B cell (primary cell): ENCODE measurements at regions not wholly inside any gene's neighbourhood (a gene's known extent, or its start where the extent isn't known, plus 50 kb on each side); places are given as distances from the start of the nearest gene placed in this dataset.
"Not testable (repeated sequence)": the region's sequence is repeated elsewhere in the genome, so short reads cannot be mapped to it uniquely, and the experiment has no call there.

ENCODE experiments used
- ATAC-seq: fragments of 200-7000 bp; cut with Tn5 transposase; one replicate; pipeline ENCODE4 v1.10.0; 2021; ENCODE audit warnings: low read depth, mild to moderate bottlenecking, moderate number of reproducible peaks, moderate library complexity
- CTCF ChIA-PET: fragments of 350-600 bp; sonication (Branson Sonifier 250); formaldehyde crosslinking; loops from one replicate; lab custom pipeline; 2021; ENCODE audit warnings: antibody characterized with exemption, inconsistent platforms; lab: Charles Lee
- POLR2A ChIA-PET: fragments of 350-600 bp; sonication (Branson Sonifier 250); formaldehyde crosslinking; loops from one replicate; lab custom pipeline; 2021; ENCODE audit warnings: antibody characterized with exemption; lab: Charles Lee
- DNase-seq: peaks from one replicate; pipeline ENCODE4 v3.0.0; 2013
- H2AFZ ChIP-seq: 2 replicates; pipeline ENCODE4 v1.6.1; 2012; ENCODE audit warnings: mild to moderate bottlenecking, low read depth, low read length; ENCODE audit not compliant: insufficient read depth, poor library complexity, severe bottlenecking
- H3K27ac ChIP-seq, 2 donors: 1 replicate in 1 of 2; 2 replicates in 1 of 2; pipeline ENCODE4 v1.5.1; 2012 to 2013; ENCODE audit warnings: low read length in 2 of 2, mild to moderate bottlenecking in 2 of 2, moderate library complexity in 1 of 2
- H3K27me3 ChIP-seq, 4 experiments: fragments of 200-600 bp in 1 of 4; sonication (generic) in 1 of 4; replicated peaks in 1 of 4; 1 replicate in 2 of 4; 2 replicates in 2 of 4; pipeline versions ENCODE4 v1.6.1 to v1.7.0; 2013 to 2016; ENCODE audit warnings: low read length in 3 of 4, mild to moderate bottlenecking in 2 of 4, mixed read lengths in 1 of 4, moderate library complexity in 1 of 4; ENCODE audit not compliant: insufficient read depth in 4 of 4, control insufficient read depth in 3 of 4; ENCODE audit errors: control extremely low read depth in 1 of 4
- H3K36me3 ChIP-seq, 2 experiments: replicated peaks in 1 of 2; 1 replicate in 1 of 2; 2 replicates in 1 of 2; pipeline versions ENCODE4 v1.6.1 to v1.7.1; 2013; ENCODE audit warnings: low read length in 1 of 2; ENCODE audit not compliant: insufficient read depth in 2 of 2, control insufficient read depth in 1 of 2; ENCODE audit errors: control extremely low read depth in 1 of 2, extremely low read depth in 1 of 2
- H3K4me1 ChIP-seq, 2 donors: fragments of 200-600 bp in 1 of 2; sonication (generic) in 1 of 2; 1 replicate in 1 of 2; 2 replicates in 1 of 2; pipeline versions ENCODE4 v1.5.1 to v1.6.1; 2013 to 2017; ENCODE audit warnings: low read length in 2 of 2; ENCODE audit not compliant: control insufficient read depth in 2 of 2, insufficient read depth in 2 of 2
- H3K4me2 ChIP-seq: replicated peaks from 2 replicates; pipeline ENCODE3; 2012; ENCODE audit warnings: mild to moderate bottlenecking, low read depth, low read length; ENCODE audit not compliant: poor library complexity, severe bottlenecking
- H3K4me3 ChIP-seq, 5 experiments: fragments of 200-600 bp in 1 of 5; sonication (generic) in 1 of 5; 1 replicate in 3 of 5; 2 replicates in 2 of 5; pipeline versions ENCODE4 v1.5.1 to v1.7.0; 2011 to 2016; ENCODE audit warnings: low read length in 4 of 5, mild to moderate bottlenecking in 4 of 5, low read depth in 2 of 5, control low read depth in 1 of 5, moderate library complexity in 1 of 5; ENCODE audit not compliant: insufficient read depth in 1 of 5; ENCODE audit errors: control extremely low read depth in 1 of 5, extremely low read depth in 1 of 5
- H3K79me2 ChIP-seq: fragments of 200-600 bp; sonication (generic); one replicate; pipeline ENCODE4 v1.6.0; 2016; ENCODE audit warnings: low read length; ENCODE audit not compliant: control insufficient read depth, insufficient read depth
- H3K9ac ChIP-seq: fragments of 200-600 bp; sonication (generic); 2 replicates; pipeline ENCODE4 v1.6.1; 2017; ENCODE audit warnings: mild to moderate bottlenecking, low read length, moderate library complexity
- H3K9me3 ChIP-seq, 3 donors: one replicate each; pipeline versions ENCODE4 v1.6.1 to v1.7.1; 2013; ENCODE audit warnings: low read length in 2 of 3; ENCODE audit not compliant: control insufficient read depth in 2 of 3, insufficient read depth in 1 of 3; ENCODE audit errors: control extremely low read depth in 1 of 3
- H4K20me1 ChIP-seq: 2 replicates; pipeline ENCODE4 v1.6.0; 2012; ENCODE audit warnings: mild to moderate bottlenecking, low read length; ENCODE audit not compliant: insufficient read depth, control insufficient read depth, poor library complexity, severe bottlenecking
- H3K27ac Mint-ChIP-seq: one replicate; pipeline ENCODE4 v1.8.0; 2021; ENCODE audit warnings: mixed read lengths
- H3K27me3 Mint-ChIP-seq: one replicate; pipeline ENCODE4 v1.8.0; 2021; ENCODE audit warnings: mixed read lengths
- H3K4me1 Mint-ChIP-seq: one replicate; pipeline ENCODE4 v1.8.0; 2021; ENCODE audit warnings: mixed read lengths
- H3K4me3 Mint-ChIP-seq: one replicate; pipeline ENCODE4 v1.8.0; 2021; ENCODE audit warnings: mixed read lengths
- H3K9me3 Mint-ChIP-seq: one replicate; pipeline ENCODE4 v1.8.0; 2022; ENCODE audit warnings: mixed read lengths; ENCODE audit not compliant: insufficient read depth
- CTCF ChIP-seq: fragments of 200-600 bp; IDR thresholded peaks from one replicate; pipeline ENCODE4 v1.8.0; 2022; ENCODE audit warnings: antibody characterized with exemption, mild to moderate bottlenecking
- EZH2 ChIP-seq: IDR thresholded peaks from 2 replicates; pipeline ENCODE4 v1.6.1; 2012; ENCODE audit warnings: borderline replicate concordance, low read depth, mild to moderate bottlenecking, moderate library complexity, low read length; ENCODE audit not compliant: insufficient read depth, poor library complexity, severe bottlenecking
- WGBS: methylation state at CpG from one replicate; pipeline ENCODE4 v1.1.5; 2013; ENCODE audit warnings: missing lambda C conversion rate; ENCODE audit not compliant: insufficient coverage; 5-methylcytosine and 5-hydroxymethylcytosine counted together
- intact Hi-C: fragments of 100-400 bp; cut with micrococcal nuclease; formaldehyde crosslinking; loops from one replicate; pipeline ENCODE4 v1.10.0; 2022

GRCh38 chr6:9126878-9127560 lies 691.7 kb upstream of the SLC35B3 start:
- H3K9me3 ChIP-seq, result no peaks in the 10 kb centered on the region
- CTCF ChIA-PET, result no interaction called here
- no peaks in the 10 kb centered on the region for H3K27me3 Mint-ChIP-seq
- no peaks in the 10 kb centered on the region for H3K27me3 ChIP-seq
- WGBS, result 89% methylated on average over 8 of the region's 10 CpGs
- peaks cover 5% of the 10 kb centered on the region for H3K9me3 Mint-ChIP-seq
- H3K27ac Mint-ChIP-seq, result no peak overlapping the region
- H3K4me2 ChIP-seq, result no peak overlapping the region
- TF ChIP-seq CTCF (no peak), EZH2 (no peak)
- H3K4me1 Mint-ChIP-seq, result no peaks in the 10 kb centered on the region
- H4K20me1 ChIP-seq, result no peaks in the 10 kb centered on the region
- H3K36me3 ChIP-seq, result no peaks in the 10 kb centered on the region
- no peaks in the 10 kb centered on the region for H3K4me1 ChIP-seq
- H3K4me3 Mint-ChIP-seq, result no peak overlapping the region
- intact Hi-C loops, result no loop called here
- H3K79me2 ChIP-seq, result no peaks in the 10 kb centered on the region
- DNase-seq, result no peak
- H3K27ac ChIP-seq, result no peak overlapping the region
- H3K9ac ChIP-seq, result no peak overlapping the region
- H3K4me3 ChIP-seq, result no peak overlapping the region
- POLR2A ChIA-PET, result no interaction called here
- no peak overlapping the region for H2AFZ ChIP-seq
- ATAC-seq, result no peak

- H3K27ac Mint-ChIP-seq, H2AFZ ChIP-seq, H3K36me3 ChIP-seq, H3K4me1 ChIP-seq, DNase-seq, H3K4me3 ChIP-seq, H3K4me1 Mint-ChIP-seq, H3K27ac ChIP-seq, POLR2A ChIA-PET, ATAC-seq, H3K9me3 Mint-ChIP-seq, H3K4me2 ChIP-seq, H3K9me3 ChIP-seq, intact Hi-C loops, H3K27me3 Mint-ChIP-seq, H3K9ac ChIP-seq, H4K20me1 ChIP-seq, H3K79me2 ChIP-seq, H3K27me3 ChIP-seq, CTCF ChIA-PET, H3K4me3 Mint-ChIP-seq: not testable (repeated sequence)
- no CpG with 5 or more reads among the region's 10 CpGs for WGBS
Measured at GRCh38 chr6:9126034-9126433, 690.7 kb upstream of the SLC35B3 start.
